Ovary (tissue), 7 donors: ENCODE measurements at regions not wholly inside any gene's neighbourhood (a gene's known extent, or its start where the extent isn't known, plus 50 kb on each side); places are given as distances from the start of the nearest gene placed in this dataset.

Experiments
- DNase-seq, 5 donors: peaks; one replicate each; pipeline ENCODE4 v3.0.0-alpha.2; 2019 to 2020
- H3K27ac ChIP-seq, 2 donors: fragments of 200-600 bp; one replicate each; pipeline versions ENCODE4 v1.5.1 to v1.8.0; 2019 to 2022
- H3K27me3 ChIP-seq: fragments of 200-600 bp; one replicate; pipeline ENCODE4 v1.8.0; 2022
- H3K36me3 ChIP-seq: fragments of 200-600 bp; sonication (generic); one replicate; pipeline ENCODE4 v1.5.1; 2019
- H3K4me1 ChIP-seq: one replicate; pipeline ENCODE4 v1.8.1; 2013; ENCODE audit warnings: mild to moderate bottlenecking, moderate library complexity; ENCODE audit not compliant: insufficient read depth
- H3K4me3 ChIP-seq: fragments of 200-600 bp; sonication (generic); one replicate; pipeline ENCODE4 v1.5.1; 2017
- H3K9me3 ChIP-seq, 2 donors: fragments of 200-600 bp in 1 of 2; sonication (generic) in 1 of 2; one replicate each; pipeline versions ENCODE4 v1.5.1 to v1.8.1; 2013 to 2019; ENCODE audit warnings: mild to moderate bottlenecking in 1 of 2, moderate library complexity in 1 of 2
- CTCF ChIP-seq, 3 donors: fragments of 450-650 bp in 2 of 3; fragments of 200-600 bp in 1 of 3; IDR thresholded peaks; one replicate each; pipeline versions ENCODE4 v1.5.1 to v1.8.0; 2016 to 2022; ENCODE audit warnings: antibody characterized with exemption in 3 of 3, mild to moderate bottlenecking in 1 of 3
- EP300 ChIP-seq: sonication (generic); formaldehyde crosslinking; IDR thresholded peaks from one replicate; pipeline ENCODE4 v1.6.1; 2017; ENCODE audit warnings: antibody characterized with exemption
- POLR2A ChIP-seq: fragments of 450-650 bp; IDR thresholded peaks from one replicate; pipeline ENCODE4 v1.6.1; 2017; ENCODE audit warnings: antibody characterized with exemption, mild to moderate bottlenecking, moderate library complexity
- WGBS, 3 donors: extraction: QIAGEN DNeasy Blood & Tissue Kit in 1 of 3; methylation state at CpG; one replicate each; pipeline versions ENCODE4 v1.1.5 to v1.1.7; 2013 to 2017; 5-methylcytosine and 5-hydroxymethylcytosine counted together
- intact Hi-C, 4 donors: fragments of 100-400 bp; cut with DNase I; formaldehyde crosslinking; loops; one replicate each; pipeline versions ENCODE4 v1.11.0 to v1.15.1; 2022 to 2023
- donor health status: DM: no; HTN: no; CAD: no; lungs with moderate emphysema.
- donor health status: DM: no; HTN: no; CAD: no.
- donor health status: Bipolar disorder and iron deficiency.
- donor health status: DM: no; HTN: no; CAD: no.
- donor health status: DM: yes; HTN: yes; CAD: no.

GRCh38 chr19:32053861-32054260, 291.5 kb upstream of the ZNF507 start:
- H3K27me3 ChIP-seq: no peaks in the 10 kb centered on the region
- H3K27ac ChIP-seq: no peak overlapping the region
- no peak overlapping the region for H3K4me3 ChIP-seq
- H3K4me1 ChIP-seq: no peaks in the 10 kb centered on the region
- no peak for DNase-seq
- TF ChIP-seq CTCF (IDR thresholded peaks at IDR 0.05): no peak
- no peak for TF ChIP-seq EP300
- TF ChIP-seq POLR2A: no peak
- no peaks in the 10 kb centered on the region for H3K9me3 ChIP-seq
- no peaks in the 10 kb centered on the region for H3K36me3 ChIP-seq
- intact Hi-C loops: no loop called here
- 56 to 72% (median 59%) methylated on average over 10 of the region's 10 CpGs for WGBS, 3 donors

- Histone ChIP-seq H3K27ac (no peak overlapping the region), H3K4me3 (no peak overlapping the region), H3K4me1 (no peaks in the 10 kb centered on the region), H3K36me3 (no peaks in the 10 kb centered on the region), H3K9me3 (no peaks in the 10 kb centered on the region), H3K27me3 (no peaks in the 10 kb centered on the region)
- intact Hi-C loops: no loop called here
- TF ChIP-seq EP300 (no peak), POLR2A (no peak), CTCF (IDR thresholded peaks at IDR 0.05) (no peak)
- 45 to 90% (median 82%) methylated on average over 1 of the region's 1 CpG for WGBS, 3 donors
- no peak for DNase-seq
Observed at GRCh38 chr19:32058131-32058530, 287.3 kb upstream of the ZNF507 start.

GRCh38 chr19:32061315-32061714, 284.1 kb upstream of the ZNF507 start:
- no peak for TF ChIP-seq POLR2A
- TF ChIP-seq EP300: no peak
- no peak for TF ChIP-seq CTCF (IDR thresholded peaks at IDR 0.05)

GRCh38 chr19:32063601-32064000, 281.8 kb upstream of the ZNF507 start:
- DNase-seq: no peak
- no peak for TF ChIP-seq CTCF (IDR thresholded peaks at IDR 0.05)
- TF ChIP-seq EP300: no peak
- no peak for TF ChIP-seq POLR2A
- Histone ChIP-seq H3K4me3 (no peak overlapping the region), H3K9me3 (no peaks in the 10 kb centered on the region), H3K27ac (no peak overlapping the region), H3K27me3 (no peaks in the 10 kb centered on the region), H3K36me3 (no peaks in the 10 kb centered on the region), H3K4me1 (no peaks in the 10 kb centered on the region)
- intact Hi-C loops: no loop called here
- WGBS, 3 donors: 59 to 70% (median 65%) methylated on average over 10 of the region's 10 CpGs

More at GRCh38 chr19:32061315-32061714, 284.1 kb upstream of the ZNF507 start:
- no peak for DNase-seq
- Histone ChIP-seq H3K36me3 (no peaks in the 10 kb centered on the region), H3K4me3 (no peak overlapping the region), H3K9me3 (no peaks in the 10 kb centered on the region), H3K27me3 (no peaks in the 10 kb centered on the region), H3K27ac (no peak overlapping the region), H3K4me1 (no peaks in the 10 kb centered on the region)
- intact Hi-C loops: no loop called here
- WGBS, 3 donors: 83 to 100% (median 94%) methylated on average over 1 of the region's 1 CpG

GRCh38 chr19:32066056-32066455, 279.4 kb upstream of the ZNF507 start:
- 93 to 98% (median 95%) methylated on average over 3 of the region's 3 CpGs for WGBS, 3 donors
- TF ChIP-seq EP300 (no peak), CTCF (IDR thresholded peaks at IDR 0.05) (no peak), POLR2A (no peak)

More at GRCh38 chr19:32066056-32066455, 279.4 kb upstream of the ZNF507 start:
- Histone ChIP-seq H3K4me3 (no peak overlapping the region), H3K27me3 (no peaks in the 10 kb centered on the region), H3K4me1 (no peaks in the 10 kb centered on the region), H3K36me3 (no peaks in the 10 kb centered on the region), H3K9me3 (no peaks in the 10 kb centered on the region), H3K27ac (no peak overlapping the region)
- no peak for DNase-seq
- intact Hi-C loops: no loop called here
